ENCODE measurements at regions not wholly inside any gene's neighbourhood (a gene's known extent, or its start where the extent isn't known, plus 50 kb on each side); places are given as distances from the start of the nearest gene placed in this dataset.

- TF ChIP-seq CBX8 (IDR thresholded peaks at IDR 0.05) (no peak), ZFP36 (IDR thresholded peaks at IDR 0.05; ENCODE audit: borderline replicate concordance, partially characterized antibody) (no peak)
- no peak overlapping the region for H3K4me3 ChIP-seq
- FAIRE-seq: no peak
- no peaks in the 10 kb centered on the region for H3K4me1 ChIP-seq
- H3K9me3 ChIP-seq: no peaks in the 10 kb centered on the region
- ChIA-PET POLR2A (no interaction called here), CTCF (no interaction called here)
- no peak for DNase-seq (ENCODE audit: low read depth in 1 of 2, low spot score in 1 of 2)
- no peak for ATAC-seq
- no peak overlapping the region for H3K27ac ChIP-seq
- H3K4me2 ChIP-seq: no peak overlapping the region
- WGBS (ENCODE audit: missing lambda C conversion rate): 35% methylated on average over 2 of the region's 3 CpGs
Measured at GRCh38 chr13:112003941-112004340, 63.0 kb upstream of the SOX1 start.

DNA sequence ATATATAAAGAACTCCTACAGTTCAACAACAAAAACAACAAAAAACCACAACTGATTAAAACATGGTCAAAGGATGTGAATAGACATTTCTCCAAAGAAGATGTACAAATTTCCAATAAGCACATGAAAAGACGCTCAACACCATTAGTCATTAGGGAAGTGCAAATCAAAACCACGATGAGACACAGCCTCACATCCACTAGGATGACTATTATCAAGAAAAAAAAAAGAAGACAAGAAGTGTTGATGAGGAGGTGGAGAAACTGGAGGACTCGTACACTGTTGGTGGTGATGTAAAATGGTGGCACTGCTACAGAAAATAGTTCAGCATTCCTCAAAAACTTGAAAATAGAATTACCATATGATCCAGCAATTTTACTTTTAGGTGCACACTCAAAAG lies 61.0 kb upstream of the SOX1 start:
- H3K9me3 ChIP-seq: no peaks in the 10 kb centered on the region
- H3K4me3 ChIP-seq: no peak overlapping the region
- ATAC-seq (no peak), FAIRE-seq (no peak), DNase-seq (ENCODE audit: low read depth in 1 of 2, low spot score in 1 of 2) (no peak)
- TF ChIP-seq, protein P1, sequence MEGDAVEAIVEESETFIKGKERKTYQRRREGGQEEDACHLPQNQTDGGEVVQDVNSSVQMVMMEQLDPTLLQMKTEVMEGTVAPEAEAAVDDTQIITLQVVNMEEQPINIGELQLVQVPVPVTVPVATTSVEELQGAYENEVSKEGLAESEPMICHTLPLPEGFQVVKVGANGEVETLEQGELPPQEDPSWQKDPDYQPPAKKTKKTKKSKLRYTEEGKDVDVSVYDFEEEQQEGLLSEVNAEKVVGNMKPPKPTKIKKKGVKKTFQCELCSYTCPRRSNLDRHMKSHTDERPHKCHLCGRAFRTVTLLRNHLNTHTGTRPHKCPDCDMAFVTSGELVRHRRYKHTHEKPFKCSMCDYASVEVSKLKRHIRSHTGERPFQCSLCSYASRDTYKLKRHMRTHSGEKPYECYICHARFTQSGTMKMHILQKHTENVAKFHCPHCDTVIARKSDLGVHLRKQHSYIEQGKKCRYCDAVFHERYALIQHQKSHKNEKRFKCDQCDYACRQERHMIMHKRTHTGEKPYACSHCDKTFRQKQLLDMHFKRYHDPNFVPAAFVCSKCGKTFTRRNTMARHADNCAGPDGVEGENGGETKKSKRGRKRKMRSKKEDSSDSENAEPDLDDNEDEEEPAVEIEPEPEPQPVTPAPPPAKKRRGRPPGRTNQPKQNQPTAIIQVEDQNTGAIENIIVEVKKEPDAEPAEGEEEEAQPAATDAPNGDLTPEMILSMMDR (IDR thresholded peaks at IDR 0.05): no peak
- TF ChIP-seq ZSCAN20 (CRISPR knock-in tag; IDR thresholded peaks at IDR 0.05) (no peak), CHD2 (IDR thresholded peaks at IDR 0.05; ENCODE audit: low read length, partially characterized antibody) (no peak), PBX3 (IDR thresholded peaks at IDR 0.05) (no peak), JUN (IDR thresholded peaks at IDR 0.05) (no peak), SMC3 (IDR thresholded peaks at IDR 0.05) (no peak), EHF (CRISPR knock-in tag; IDR thresholded peaks at IDR 0.05) (no peak), MAX (IDR thresholded peaks at IDR 0.05) (no peak), PHF8 (IDR thresholded peaks at IDR 0.05; ENCODE audit: borderline replicate concordance, low read depth) (no peak)
- ChIA-PET CTCF (no interaction called here), POLR2A (no interaction called here)
- 3% methylated on average over 3 of the region's 3 CpGs for WGBS (ENCODE audit: missing lambda C conversion rate)
- no peaks in the 10 kb centered on the region for H3K4me1 ChIP-seq
- H3K4me2 ChIP-seq: no peak overlapping the region
- no peak overlapping the region for H3K27ac ChIP-seq

GRCh38 chr13:112007191-112007590 lies 59.8 kb upstream of the SOX1 start:
- FAIRE-seq (no peak), ATAC-seq (no peak), DNase-seq (ENCODE audit: low read depth in 1 of 2, low spot score in 1 of 2) (no peak)
- Histone ChIP-seq H3K4me1 (no peaks in the 10 kb centered on the region), H3K4me2 (no peak overlapping the region), H3K4me3 (no peak overlapping the region), H3K9me3 (no peaks in the 10 kb centered on the region), H3K27ac (no peak overlapping the region)
- TF ChIP-seq HOXB5 (CRISPR knock-in tag; IDR thresholded peaks at IDR 0.05) (no peak), HDAC2 (IDR thresholded peaks at IDR 0.05) (no peak), BHLHE40 (IDR thresholded peaks at IDR 0.05; ENCODE audit: low read depth, low read length) (no peak), ZSCAN20 (CRISPR knock-in tag; IDR thresholded peaks at IDR 0.05) (no peak), PHF8 (IDR thresholded peaks at IDR 0.05; ENCODE audit: borderline replicate concordance, low read depth) (no peak), EHF (CRISPR knock-in tag; IDR thresholded peaks at IDR 0.05) (no peak), RNF2 (IDR thresholded peaks at IDR 0.05; ENCODE audit: borderline replicate concordance, low read depth) (no peak), HEYL (CRISPR knock-in tag; IDR thresholded peaks at IDR 0.05) (no peak), MAX (IDR thresholded peaks at IDR 0.05) (no peak), CHD2 (IDR thresholded peaks at IDR 0.05; ENCODE audit: low read length, partially characterized antibody) (no peak), RFX5 (IDR thresholded peaks at IDR 0.05) (no peak), EP300 (IDR thresholded peaks at IDR 0.05) (no peak), TFCP2L1 (CRISPR knock-in tag; IDR thresholded peaks at IDR 0.05) (no peak), MYC (IDR thresholded peaks at IDR 0.05; ENCODE audit: borderline replicate concordance, low read length) (no peak), ZC3H11A (IDR thresholded peaks at IDR 0.05) (no peak)
- TF ChIP-seq, protein P2, sequence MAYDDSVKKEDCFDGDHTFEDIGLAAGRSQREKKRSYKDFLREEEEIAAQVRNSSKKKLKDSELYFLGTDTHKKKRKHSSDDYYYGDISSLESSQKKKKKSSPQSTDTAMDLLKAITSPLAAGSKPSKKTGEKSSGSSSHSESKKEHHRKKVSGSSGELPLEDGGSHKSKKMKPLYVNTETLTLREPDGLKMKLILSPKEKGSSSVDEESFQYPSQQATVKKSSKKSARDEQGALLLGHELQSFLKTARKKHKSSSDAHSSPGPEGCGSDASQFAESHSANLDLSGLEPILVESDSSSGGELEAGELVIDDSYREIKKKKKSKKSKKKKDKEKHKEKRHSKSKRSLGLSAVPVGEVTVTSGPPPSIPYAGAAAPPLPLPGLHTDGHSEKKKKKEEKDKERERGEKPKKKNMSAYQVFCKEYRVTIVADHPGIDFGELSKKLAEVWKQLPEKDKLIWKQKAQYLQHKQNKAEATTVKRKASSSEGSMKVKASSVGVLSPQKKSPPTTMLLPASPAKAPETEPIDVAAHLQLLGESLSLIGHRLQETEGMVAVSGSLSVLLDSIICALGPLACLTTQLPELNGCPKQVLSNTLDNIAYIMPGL (CRISPR knock-in tag; IDR thresholded peaks at IDR 0.05; ENCODE audit: borderline replicate concordance): no peak
- TF ChIP-seq, protein P3, sequence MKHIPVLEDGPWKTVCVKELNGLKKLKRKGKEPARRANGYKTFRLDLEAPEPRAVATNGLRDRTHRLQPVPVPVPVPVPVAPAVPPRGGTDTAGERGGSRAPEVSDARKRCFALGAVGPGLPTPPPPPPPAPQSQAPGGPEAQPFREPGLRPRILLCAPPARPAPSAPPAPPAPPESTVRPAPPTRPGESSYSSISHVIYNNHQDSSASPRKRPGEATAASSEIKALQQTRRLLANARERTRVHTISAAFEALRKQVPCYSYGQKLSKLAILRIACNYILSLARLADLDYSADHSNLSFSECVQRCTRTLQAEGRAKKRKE (CRISPR knock-in tag; IDR thresholded peaks at IDR 0.05; ENCODE audit: low read depth): no peak
- TF ChIP-seq, protein P4, sequence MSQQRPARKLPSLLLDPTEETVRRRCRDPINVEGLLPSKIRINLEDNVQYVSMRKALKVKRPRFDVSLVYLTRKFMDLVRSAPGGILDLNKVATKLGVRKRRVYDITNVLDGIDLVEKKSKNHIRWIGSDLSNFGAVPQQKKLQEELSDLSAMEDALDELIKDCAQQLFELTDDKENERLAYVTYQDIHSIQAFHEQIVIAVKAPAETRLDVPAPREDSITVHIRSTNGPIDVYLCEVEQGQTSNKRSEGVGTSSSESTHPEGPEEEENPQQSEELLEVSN (IDR thresholded peaks at IDR 0.05; ENCODE audit: borderline replicate concordance, low read depth): no peak
- TF ChIP-seq, protein P5, sequence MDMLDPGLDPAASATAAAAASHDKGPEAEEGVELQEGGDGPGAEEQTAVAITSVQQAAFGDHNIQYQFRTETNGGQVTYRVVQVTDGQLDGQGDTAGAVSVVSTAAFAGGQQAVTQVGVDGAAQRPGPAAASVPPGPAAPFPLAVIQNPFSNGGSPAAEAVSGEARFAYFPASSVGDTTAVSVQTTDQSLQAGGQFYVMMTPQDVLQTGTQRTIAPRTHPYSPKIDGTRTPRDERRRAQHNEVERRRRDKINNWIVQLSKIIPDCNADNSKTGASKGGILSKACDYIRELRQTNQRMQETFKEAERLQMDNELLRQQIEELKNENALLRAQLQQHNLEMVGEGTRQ (IDR thresholded peaks at IDR 0.05): no peak
- WGBS (ENCODE audit: missing lambda C conversion rate): 41% methylated on average over 9 of the region's 9 CpGs
- ChIA-PET CTCF (no interaction called here), POLR2A (interaction anchor here (0.7 kb wide), 1 partner anchor 345 kb away, joined by 3 read pairs; no protein-coding TSS in a partner anchor)

Data from A549 (cell line).